SK-N-SH treated with all-trans-retinoic acid at 6 μM for 48 hours (cell line): ENCODE measurements at regions not wholly inside any gene's neighbourhood (a gene's known extent, or its start where the extent isn't known, plus 50 kb on each side); places are given as distances from the start of the nearest gene placed in this dataset.

ENCODE experiments used
- ATAC-seq: fragments of 200-7000 bp; cut with Tn5 transposase; 3 replicates; pipeline ENCODE4 v1.9.1; 2020; ENCODE audit warnings: mild to moderate bottlenecking, moderate library complexity
- BACH2 ChIP-seq: fragments of 250-450 bp; sonication (Bioruptor Pico); IDR thresholded peaks from 2 replicates; pipeline ENCODE4 v1.9.0; 2021; ENCODE audit warnings: mild to moderate bottlenecking, borderline replicate concordance
- CREB5 ChIP-seq: fragments of 250-450 bp; sonication (Bioruptor Pico); IDR thresholded peaks from 2 replicates; pipeline ENCODE4 v1.5.1; 2020; ENCODE audit warnings: low read depth, mild to moderate bottlenecking, moderate library complexity
- CSDC2 ChIP-seq: fragments of 250-450 bp; sonication (Bioruptor Pico); IDR thresholded peaks from 2 replicates; pipeline ENCODE4 v1.5.0; 2020; ENCODE audit warnings: mild to moderate bottlenecking, moderate library complexity
- CSRNP3 ChIP-seq: fragments of 250-450 bp; sonication (Bioruptor Pico); IDR thresholded peaks from 2 replicates; pipeline ENCODE4 v1.5.1; 2021; ENCODE audit warnings: mild to moderate bottlenecking, moderate library complexity
- ISL1 ChIP-seq: fragments of 250-450 bp; sonication (Bioruptor Pico); IDR thresholded peaks from 2 replicates; pipeline ENCODE4 v2.1.2; 2022; ENCODE audit warnings: mild to moderate bottlenecking, moderate library complexity
- OSR1 ChIP-seq: fragments of 250-450 bp; sonication (Bioruptor Pico); IDR thresholded peaks from 2 replicates; pipeline ENCODE4 v1.8.0; 2022; ENCODE audit warnings: moderate library complexity, mild to moderate bottlenecking, inconsistent platforms
- PATZ1 ChIP-seq: fragments of 250-450 bp; sonication (Bioruptor Pico); IDR thresholded peaks from 2 replicates; pipeline ENCODE4 v1.8.0; 2020; ENCODE audit warnings: mild to moderate bottlenecking, moderate library complexity, borderline replicate concordance
- POU6F1 ChIP-seq: fragments of 250-450 bp; sonication (Bioruptor Pico); IDR thresholded peaks from 2 replicates; pipeline ENCODE4 v1.8.0; 2021; ENCODE audit warnings: low read depth, mild to moderate bottlenecking, moderate library complexity, borderline replicate concordance
- PPARA ChIP-seq: fragments of 250-450 bp; sonication (Bioruptor Pico); IDR thresholded peaks from 2 replicates; pipeline ENCODE4 v1.5.0; 2020; ENCODE audit warnings: mild to moderate bottlenecking, borderline replicate concordance
- RARB ChIP-seq: fragments of 250-450 bp; sonication (Bioruptor Pico); IDR thresholded peaks from 2 replicates; pipeline ENCODE4 v1.8.0; 2021; ENCODE audit warnings: mild to moderate bottlenecking, moderate library complexity
- SNAI2 ChIP-seq: fragments of 250-450 bp; sonication (Bioruptor Pico); IDR thresholded peaks from 2 replicates; pipeline ENCODE4 v1.5.0; 2020; ENCODE audit warnings: mild to moderate bottlenecking, moderate library complexity
- TCF4 ChIP-seq: fragments of 250-450 bp; sonication (Bioruptor Pico); IDR thresholded peaks from 2 replicates; pipeline ENCODE4 v1.8.0; 2021; ENCODE audit warnings: mild to moderate bottlenecking, moderate library complexity, borderline replicate concordance
- TOX ChIP-seq: fragments of 250-450 bp; sonication (Bioruptor Pico); IDR thresholded peaks from 2 replicates; pipeline ENCODE4 v1.8.0; 2021; ENCODE audit warnings: mild to moderate bottlenecking, moderate library complexity, borderline replicate concordance
- TSHZ2 ChIP-seq: fragments of 250-450 bp; sonication (Bioruptor Pico); IDR thresholded peaks from 2 replicates; pipeline ENCODE4 v1.5.0; 2020; ENCODE audit warnings: mild to moderate bottlenecking, moderate library complexity
- ZC3H10 ChIP-seq: fragments of 250-450 bp; sonication (Bioruptor Pico); IDR thresholded peaks from 2 replicates; pipeline ENCODE4 v1.5.1; 2021; ENCODE audit warnings: mild to moderate bottlenecking, moderate library complexity
- ZFP3 ChIP-seq: fragments of 250-450 bp; sonication (Bioruptor Pico); IDR thresholded peaks from 2 replicates; pipeline ENCODE4 v1.5.0; 2020; ENCODE audit warnings: mild to moderate bottlenecking, moderate library complexity
- ZFP30 ChIP-seq: fragments of 450-650 bp; formaldehyde crosslinking; IDR thresholded peaks from 2 replicates; pipeline ENCODE4 v1.5.0; 2022; ENCODE audit warnings: mild to moderate bottlenecking, moderate library complexity
- ZNF565 ChIP-seq: fragments of 450-650 bp; formaldehyde crosslinking; conservative IDR thresholded peaks from 2 replicates; pipeline ENCODE4 v1.5.0; 2020; ENCODE audit warnings: low read depth, mild to moderate bottlenecking, moderate library complexity
- ZNF70 ChIP-seq: fragments of 450-650 bp; formaldehyde crosslinking; IDR thresholded peaks from 2 replicates; pipeline ENCODE4 v1.5.0; 2020; ENCODE audit warnings: mild to moderate bottlenecking, moderate library complexity
- ZNF8 ChIP-seq: fragments of 450-650 bp; formaldehyde crosslinking; IDR thresholded peaks from 2 replicates; pipeline ENCODE4 v1.5.0; 2020; ENCODE audit warnings: mild to moderate bottlenecking, moderate library complexity

- ATAC-seq: no peak
- no peak for TF ChIP-seq ZNF8 (CRISPR knock-in tag)
- TF ChIP-seq POU6F1 (CRISPR knock-in tag): no peak
- TF ChIP-seq TCF4 (CRISPR knock-in tag): no peak
- TF ChIP-seq ZFP3 (CRISPR knock-in tag): no peak
- TF ChIP-seq TSHZ2 (CRISPR knock-in tag): no peak
- TF ChIP-seq, all 23 proteins: peak for 0
Observed at GRCh38 chr6:8969747-8970146, 534.4 kb upstream of the SLC35B3 start.

GRCh38 chr6:8958894-8959511, 523.7 kb upstream of the SLC35B3 start:
- no peak for ATAC-seq
- TF ChIP-seq RARB (CRISPR knock-in tag) (no peak), PPARA (CRISPR knock-in tag) (no peak)

- ATAC-seq: no peak
Observed at GRCh38 chr6:8953310-8953709, 518.0 kb upstream of the SLC35B3 start.

More at GRCh38 chr6:8953310-8953709, 518.0 kb upstream of the SLC35B3 start:
- TF ChIP-seq TSHZ2 (CRISPR knock-in tag) (no peak), SNAI2 (CRISPR knock-in tag) (no peak), ZNF8 (CRISPR knock-in tag) (no peak), ISL1 (CRISPR knock-in tag) (no peak), ZC3H10 (CRISPR knock-in tag) (no peak), RARB (CRISPR knock-in tag) (no peak), ZFP30 (CRISPR knock-in tag) (no peak), TOX (no peak), POU6F1 (CRISPR knock-in tag) (no peak), OSR1 (CRISPR knock-in tag) (no peak), ZNF565 (CRISPR knock-in tag) (no peak), ZNF70 (CRISPR knock-in tag) (no peak), PPARA (CRISPR knock-in tag) (no peak), CREB5 (CRISPR knock-in tag) (no peak), BACH2 (no peak), CSDC2 (CRISPR knock-in tag) (no peak), PATZ1 (CRISPR knock-in tag) (no peak), CSRNP3 (no peak)
- TF ChIP-seq, all 23 proteins: peak for 0
